Mesothelial cell of epicardium (in vitro differentiated cells): ENCODE measurements at regions not wholly inside any gene's neighbourhood (a gene's known extent, or its start where the extent isn't known, plus 50 kb on each side); places are given as distances from the start of the nearest gene placed in this dataset.

Experiments used
- DNase-seq, 2 experiments: peaks; one replicate each; pipeline ENCODE4 v3.0.0; 2021; ENCODE audit warnings: low spot score in 2 of 2; ENCODE audit not compliant: unreplicated experiment in 2 of 2
- H3K27ac Mint-ChIP-seq: 2 replicates; pipeline ENCODE4 v1.8.0; 2021; ENCODE audit warnings: mixed read lengths
- H3K27me3 Mint-ChIP-seq: 2 replicates; pipeline ENCODE4 v1.8.0; 2021; ENCODE audit warnings: low read depth, mixed read lengths
- H3K36me3 Mint-ChIP-seq: 2 replicates; pipeline ENCODE4 v1.8.0; 2021; ENCODE audit warnings: mixed read lengths
- H3K4me1 Mint-ChIP-seq: 2 replicates; pipeline ENCODE4 v1.8.0; 2021; ENCODE audit warnings: mixed read lengths
- H3K4me3 Mint-ChIP-seq: 2 replicates; pipeline ENCODE4 v1.8.0; 2021; ENCODE audit warnings: mild to moderate bottlenecking, moderate library complexity, mixed read lengths
- H3K9me3 Mint-ChIP-seq: 2 replicates; pipeline ENCODE4 v1.8.0; 2021; ENCODE audit warnings: mixed read lengths
- CTCF ChIP-seq: fragments of 200-600 bp; sonication (generic); IDR thresholded peaks from one replicate; pipeline ENCODE4 v1.5.0; 2021; ENCODE audit warnings: antibody characterized with exemption; ENCODE audit not compliant: unreplicated experiment

- Mint-ChIP-seq H3K36me3 (no peaks in the 10 kb centered on the region), H3K4me1 (no peaks in the 10 kb centered on the region), H3K27me3 (peaks cover 56% of the 10 kb centered on the region), H3K27ac (no peak overlapping the region), H3K9me3 (no peaks in the 10 kb centered on the region), H3K4me3 (no peak overlapping the region)
- peak in 1 of 2 experiments; percentile 9 for DNase-seq
- no peak for TF ChIP-seq CTCF
These were observed 629.0 kb downstream of the BRD1 start for GRCh38 chr22:49198705-49199084.

GRCh38 chr22:49197986-49198704 is 629.5 kb downstream of the BRD1 start:
- no peaks in the 10 kb centered on the region for H3K9me3 Mint-ChIP-seq
- no peak overlapping the region for H3K4me3 Mint-ChIP-seq
- peaks cover 56% of the 10 kb centered on the region for H3K27me3 Mint-ChIP-seq
- peak in 1 of 2 experiments; percentile 3 for DNase-seq
- no peak for TF ChIP-seq CTCF
- no peak overlapping the region for H3K27ac Mint-ChIP-seq
- no peaks in the 10 kb centered on the region for H3K4me1 Mint-ChIP-seq
- no peaks in the 10 kb centered on the region for H3K36me3 Mint-ChIP-seq

DNA sequence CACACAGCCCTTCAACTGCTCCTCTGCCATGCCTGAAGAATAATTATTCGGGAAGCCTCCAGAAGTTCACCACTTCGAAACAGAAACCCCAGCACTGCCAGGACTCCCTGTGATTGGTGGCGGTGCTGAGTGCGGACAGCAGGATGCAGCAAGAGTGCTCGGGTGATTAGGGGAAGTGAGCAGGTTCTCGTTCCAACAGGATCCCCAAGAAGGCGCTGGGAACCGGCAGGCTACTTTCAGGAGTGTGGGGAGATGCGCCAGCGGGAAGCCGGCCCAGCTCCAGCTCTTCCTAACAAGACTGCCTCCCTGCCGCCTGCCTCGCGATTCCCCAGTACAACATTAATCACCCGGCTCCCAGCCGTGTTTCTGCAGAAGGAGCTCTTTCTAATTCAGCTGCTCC is 630.2 kb downstream of the BRD1 start:
- Mint-ChIP-seq H3K4me3 (no peak overlapping the region), H3K9me3 (no peaks in the 10 kb centered on the region), H3K27me3 (peaks cover 55% of the 10 kb centered on the region), H3K27ac (no peak overlapping the region), H3K36me3 (no peaks in the 10 kb centered on the region), H3K4me1 (no peaks in the 10 kb centered on the region)
- no peak for TF ChIP-seq CTCF
- peak; percentile 19 to 51 for DNase-seq

DNA sequence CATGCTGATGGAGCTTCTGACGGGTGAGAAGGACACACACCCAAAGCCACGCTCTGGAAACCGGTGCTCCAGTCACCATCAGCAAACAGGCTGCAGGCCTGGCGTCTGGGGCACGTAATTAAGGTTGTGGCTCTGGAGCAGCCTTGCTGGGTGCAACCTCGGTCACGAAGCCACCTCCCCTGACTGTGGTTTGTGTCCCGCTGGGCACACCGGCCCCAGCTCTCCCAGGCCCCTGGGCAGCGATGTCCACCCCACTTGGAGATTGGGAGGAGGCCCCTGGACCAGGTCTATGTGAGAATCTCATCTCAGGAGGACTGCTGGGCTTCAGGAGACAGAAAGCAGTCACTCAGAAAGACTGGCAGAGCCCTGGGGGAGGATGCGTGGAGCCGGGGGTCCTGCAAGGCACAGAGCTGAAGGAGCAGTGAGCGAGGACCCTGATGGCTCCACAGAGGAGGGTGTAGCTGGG is 631.6 kb downstream of the BRD1 start:
- H3K27me3 Mint-ChIP-seq: peaks cover 55% of the 10 kb centered on the region

DNA sequence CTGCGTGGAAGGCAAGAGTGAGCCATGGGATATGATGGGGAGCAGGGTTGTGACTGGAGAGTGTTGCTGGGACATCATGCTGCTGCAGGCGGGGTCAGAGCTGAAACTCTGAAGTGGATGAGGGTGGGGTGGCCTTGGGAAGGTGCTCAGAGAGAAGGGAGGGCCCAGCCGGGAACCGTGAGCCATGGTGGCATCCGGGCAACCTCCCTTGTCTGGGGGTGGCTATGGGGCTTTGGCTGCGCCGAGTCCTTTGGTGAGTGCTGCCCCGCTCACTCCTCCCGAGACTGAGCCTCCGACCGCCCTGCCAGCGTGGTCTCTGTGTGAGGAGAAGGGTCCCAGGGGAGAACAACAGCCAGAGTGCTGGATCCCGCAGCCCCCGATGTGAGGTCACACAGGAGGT is 632.0 kb downstream of the BRD1 start:
- H3K9me3 Mint-ChIP-seq: no peaks in the 10 kb centered on the region
- H3K27me3 Mint-ChIP-seq: peaks cover 53% of the 10 kb centered on the region
- no peaks in the 10 kb centered on the region for H3K36me3 Mint-ChIP-seq
- no peaks in the 10 kb centered on the region for H3K4me1 Mint-ChIP-seq
- H3K4me3 Mint-ChIP-seq: no peak overlapping the region
- DNase-seq: no peak
- no peak overlapping the region for H3K27ac Mint-ChIP-seq
- no peak for TF ChIP-seq CTCF

More for the DNA sequence above, 631.6 kb downstream of the BRD1 start:
- H3K27ac Mint-ChIP-seq: no peak overlapping the region
- TF ChIP-seq CTCF: no peak
- no peak for DNase-seq
- no peaks in the 10 kb centered on the region for H3K9me3 Mint-ChIP-seq
- H3K4me1 Mint-ChIP-seq: no peaks in the 10 kb centered on the region
- H3K4me3 Mint-ChIP-seq: no peak overlapping the region
- H3K36me3 Mint-ChIP-seq: no peaks in the 10 kb centered on the region
